ENCODE measurements at regions not wholly inside any gene's neighbourhood (a gene's known extent, or its start where the extent isn't known, plus 50 kb on each side); places are given as distances from the start of the nearest gene placed in this dataset.

DNA sequence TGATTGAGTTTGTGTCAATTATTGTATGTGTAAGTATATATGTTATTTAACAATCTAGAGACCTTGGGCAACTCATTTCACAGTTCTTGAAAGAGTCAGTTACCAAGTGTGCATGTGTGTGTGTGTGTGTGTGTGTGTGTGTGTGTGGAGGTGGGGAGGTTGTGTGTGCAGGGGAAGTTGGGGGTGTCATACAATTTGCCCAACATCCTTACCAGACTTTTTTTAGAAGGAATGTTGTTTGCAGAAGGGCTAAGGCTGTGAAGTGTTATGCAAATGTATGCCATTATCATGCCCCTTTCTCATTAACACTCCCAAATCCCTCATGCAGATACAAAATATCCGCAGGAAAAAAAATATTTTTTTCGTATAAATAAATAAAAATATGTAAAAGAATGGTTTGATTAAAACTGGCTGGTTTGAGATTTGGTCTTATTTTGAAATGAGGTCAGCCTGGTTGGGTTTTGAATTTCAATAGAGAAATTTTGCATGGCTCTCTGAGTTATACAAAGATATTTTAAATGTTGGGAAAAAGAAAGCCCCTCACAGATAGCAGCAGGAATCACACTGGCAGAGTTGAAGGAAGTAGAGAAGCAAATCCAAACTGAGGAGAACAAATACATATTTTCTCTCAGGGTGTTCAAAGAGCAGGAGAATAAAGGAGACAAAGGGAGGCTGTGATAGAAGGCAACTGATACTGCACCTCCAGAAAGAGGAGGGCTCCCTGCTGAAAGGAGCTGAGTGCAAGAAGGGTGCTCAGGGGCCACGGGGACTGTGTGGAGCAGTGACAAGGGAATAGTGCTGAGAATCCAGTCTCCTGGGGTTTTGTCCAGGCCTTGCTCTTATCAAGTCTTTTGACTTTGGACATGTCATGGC is 1365.5 kb upstream of the CELF4 start:
- Histone ChIP-seq H3K27me3 (ENCODE audit: control insufficient read depth, insufficient read depth) (no peaks in the 10 kb centered on the region), H3K27ac (ENCODE audit: low read length) (no peak overlapping the region), H3K4me1 (ENCODE audit: control insufficient read depth, insufficient read depth, low read length) (no peaks in the 10 kb centered on the region), H3K4me3 (ENCODE audit: low read length) (no peak overlapping the region), H3K9me3 (ENCODE audit: control insufficient read depth, low read length) (no peaks in the 10 kb centered on the region)
- DNase-seq, result no peak
- intact Hi-C loops (cut with DNase I), result no loop called here
- ATAC-seq, result no peak
- WGBS, result 25% methylated on average over 3 of the region's 3 CpGs

DNA sequence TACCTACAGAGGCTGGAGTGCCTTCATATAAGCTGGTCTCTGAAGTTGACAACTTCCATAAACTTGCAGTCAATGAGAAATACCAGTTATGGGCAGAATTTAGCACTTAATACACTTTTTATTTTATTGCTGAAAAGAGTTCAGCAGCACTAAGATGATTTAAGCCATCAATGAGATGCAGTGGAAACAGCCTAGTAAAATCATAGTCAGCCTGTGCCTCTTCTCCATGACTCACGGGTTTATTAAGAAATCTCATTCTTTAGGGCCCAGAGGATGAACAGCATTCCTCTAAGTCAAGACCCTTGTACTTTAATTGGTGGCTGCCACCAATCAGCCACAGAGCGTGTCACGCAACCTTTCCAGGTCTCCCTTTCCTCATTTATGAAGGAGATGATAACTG is 1357.9 kb upstream of the CELF4 start:
- Histone ChIP-seq H3K9me3 (ENCODE audit: control insufficient read depth, low read length) (no peaks in the 10 kb centered on the region), H3K27ac (ENCODE audit: low read length) (no peak overlapping the region), H3K4me3 (ENCODE audit: low read length) (no peak overlapping the region), H3K4me1 (ENCODE audit: control insufficient read depth, insufficient read depth, low read length) (no peaks in the 10 kb centered on the region), H3K27me3 (ENCODE audit: control insufficient read depth, insufficient read depth) (no peaks in the 10 kb centered on the region)
- DNase-seq, result no peak
- ATAC-seq, result no peak
- 94% methylated on average over 3 of the region's 3 CpGs for WGBS
- intact Hi-C loops (cut with DNase I), result no loop called here

DNA sequence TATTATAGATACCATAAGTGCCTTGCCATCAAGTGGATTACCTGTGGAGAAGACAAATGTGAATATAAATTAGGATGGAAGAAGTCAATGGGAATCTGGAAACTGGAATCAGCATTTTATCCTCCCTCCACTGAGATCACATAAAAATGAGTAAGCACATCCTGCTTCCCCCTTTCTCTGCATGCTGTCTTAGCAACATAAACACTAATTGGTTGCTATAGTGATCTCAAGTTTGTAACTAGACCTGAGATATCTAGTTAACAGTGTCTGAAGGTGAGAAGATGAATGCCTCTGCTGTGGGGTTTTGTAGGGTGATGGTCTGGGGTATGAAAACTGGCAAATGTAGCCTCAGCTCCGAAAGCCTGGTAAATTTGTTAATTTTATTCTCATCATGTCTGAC is 1357.5 kb upstream of the CELF4 start:
- WGBS, result 89% methylated on average over 1 of the region's 1 CpG
- intact Hi-C loops (cut with DNase I), result no loop called here
- no peak overlapping the region for H3K4me3 ChIP-seq (ENCODE audit: low read length)
- H3K27ac ChIP-seq (ENCODE audit: low read length), result no peak overlapping the region
- no peak for ATAC-seq
- no peaks in the 10 kb centered on the region for H3K9me3 ChIP-seq (ENCODE audit: control insufficient read depth, low read length)
- H3K4me1 ChIP-seq (ENCODE audit: control insufficient read depth, insufficient read depth, low read length), result no peaks in the 10 kb centered on the region
- no peaks in the 10 kb centered on the region for H3K27me3 ChIP-seq (ENCODE audit: control insufficient read depth, insufficient read depth)
- no peak for DNase-seq

DNA sequence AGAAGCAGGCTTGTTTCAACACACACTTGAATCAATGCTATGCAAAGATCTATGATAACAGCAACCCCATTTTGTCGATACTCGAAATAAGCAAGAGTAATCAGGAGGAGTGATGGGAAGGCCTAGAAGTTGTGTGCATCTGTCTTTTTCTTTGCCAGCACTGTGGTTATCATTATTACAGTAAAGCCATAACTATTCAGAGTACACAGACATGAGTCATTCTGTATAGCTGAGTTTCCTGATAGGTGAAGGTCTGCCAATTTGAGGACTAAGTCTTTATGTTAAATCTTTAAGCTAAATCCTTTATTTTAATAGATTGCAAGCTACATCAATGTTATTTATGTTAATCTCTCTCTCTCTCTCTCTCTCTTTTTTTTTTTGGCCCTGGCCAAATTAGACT is 1344.4 kb upstream of the CELF4 start:
- H3K4me3 ChIP-seq (ENCODE audit: low read length), result no peak overlapping the region
- no peaks in the 10 kb centered on the region for H3K4me1 ChIP-seq (ENCODE audit: control insufficient read depth, insufficient read depth, low read length)
- DNase-seq (no peak), ATAC-seq (no peak)
- H3K27me3 ChIP-seq (ENCODE audit: control insufficient read depth, insufficient read depth), result no peaks in the 10 kb centered on the region
- no peaks in the 10 kb centered on the region for H3K9me3 ChIP-seq (ENCODE audit: control insufficient read depth, low read length)
- intact Hi-C loops (cut with DNase I), result no loop called here
- WGBS, result 66% methylated on average over 2 of the region's 2 CpGs
- H3K27ac ChIP-seq (ENCODE audit: low read length), result no peak overlapping the region

DNA sequence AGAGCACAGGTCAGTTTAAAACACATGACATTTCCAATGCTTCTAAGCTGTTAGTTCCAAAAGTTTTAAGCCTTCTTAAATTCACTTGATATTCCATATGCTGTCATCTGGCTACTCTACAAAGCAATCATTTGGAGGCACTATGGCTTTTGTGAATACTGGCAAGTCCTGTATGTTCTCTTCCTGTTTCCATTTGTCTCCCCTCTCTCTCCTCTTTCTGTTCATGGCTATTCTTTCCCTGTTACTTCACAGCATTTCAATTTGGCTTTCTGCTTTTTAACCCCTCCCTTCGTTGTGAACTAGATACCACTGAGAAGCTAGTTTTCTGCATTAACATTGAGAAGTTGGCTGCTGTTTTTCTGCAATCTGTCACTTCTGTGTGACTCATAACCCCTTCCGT is 1337.2 kb upstream of the CELF4 start:
- intact Hi-C loops (cut with DNase I), result no loop called here
- 38% methylated on average over 2 of the region's 2 CpGs for WGBS

DNA sequence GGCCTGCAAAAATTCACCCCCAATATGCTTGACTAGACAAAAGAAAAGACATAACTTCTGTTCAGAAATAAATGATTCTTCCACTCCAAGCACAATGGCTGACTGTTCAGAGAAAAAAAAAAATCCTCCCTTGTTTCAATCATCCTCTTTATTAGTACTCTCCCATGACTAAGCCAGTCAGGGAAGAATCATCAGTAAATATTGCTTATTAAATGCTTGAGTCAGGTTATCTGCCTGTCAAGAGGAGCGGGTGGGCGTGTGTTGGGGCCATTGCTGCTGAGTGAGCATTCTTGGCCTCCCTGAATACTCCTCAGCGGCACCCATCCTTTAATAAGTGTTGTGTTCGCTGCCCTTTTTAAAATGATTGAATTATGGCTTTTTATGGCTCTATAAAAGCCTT is 1334.8 kb upstream of the CELF4 start:
- Histone ChIP-seq H3K27ac (ENCODE audit: low read length) (no peak overlapping the region), H3K9me3 (ENCODE audit: control insufficient read depth, low read length) (no peaks in the 10 kb centered on the region), H3K4me3 (ENCODE audit: low read length) (no peak overlapping the region), H3K4me1 (ENCODE audit: control insufficient read depth, insufficient read depth, low read length) (no peaks in the 10 kb centered on the region), H3K27me3 (ENCODE audit: control insufficient read depth, insufficient read depth) (no peaks in the 10 kb centered on the region)
- intact Hi-C loops (cut with DNase I), result no loop called here
- WGBS, result 70% methylated on average over 4 of the region's 4 CpGs
- ATAC-seq (no peak), DNase-seq (no peak)

More for the DNA sequence above, 1337.2 kb upstream of the CELF4 start:
- Histone ChIP-seq H3K4me3 (ENCODE audit: low read length) (no peak overlapping the region), H3K27me3 (ENCODE audit: control insufficient read depth, insufficient read depth) (no peaks in the 10 kb centered on the region), H3K4me1 (ENCODE audit: control insufficient read depth, insufficient read depth, low read length) (no peaks in the 10 kb centered on the region), H3K27ac (ENCODE audit: low read length) (no peak overlapping the region), H3K9me3 (ENCODE audit: control insufficient read depth, low read length) (no peaks in the 10 kb centered on the region)
- ATAC-seq (no peak), DNase-seq (no peak)

DNA sequence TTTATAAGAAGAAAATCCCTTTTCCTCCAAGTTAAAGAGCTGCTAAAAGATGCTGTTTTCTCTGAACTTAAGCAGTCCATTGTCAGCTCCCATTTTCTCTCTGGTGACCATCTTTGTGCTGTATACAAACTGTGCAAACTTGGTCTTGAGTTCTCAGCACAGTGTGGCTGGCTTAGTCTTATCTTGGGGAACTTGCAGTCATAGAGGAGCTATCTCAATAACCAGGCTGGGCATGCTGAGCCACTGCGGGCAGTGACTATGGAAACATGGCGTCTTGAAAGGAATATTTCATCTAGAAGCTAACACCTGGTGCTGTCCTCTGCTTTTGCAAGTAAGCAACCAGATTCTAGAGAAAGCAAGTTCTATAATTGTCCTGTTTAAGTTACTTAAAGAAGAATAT is 1334.4 kb upstream of the CELF4 start:
- Histone ChIP-seq H3K4me3 (ENCODE audit: low read length) (no peak overlapping the region), H3K27ac (ENCODE audit: low read length) (no peak overlapping the region), H3K27me3 (ENCODE audit: control insufficient read depth, insufficient read depth) (no peaks in the 10 kb centered on the region), H3K9me3 (ENCODE audit: control insufficient read depth, low read length) (no peaks in the 10 kb centered on the region), H3K4me1 (ENCODE audit: control insufficient read depth, insufficient read depth, low read length) (no peaks in the 10 kb centered on the region)
- DNase-seq (no peak), ATAC-seq (no peak)
- intact Hi-C loops (cut with DNase I), result no loop called here
- whole genome bisulfite sequencing, result 95% methylated on average over 2 of the region's 2 CpGs

DNA sequence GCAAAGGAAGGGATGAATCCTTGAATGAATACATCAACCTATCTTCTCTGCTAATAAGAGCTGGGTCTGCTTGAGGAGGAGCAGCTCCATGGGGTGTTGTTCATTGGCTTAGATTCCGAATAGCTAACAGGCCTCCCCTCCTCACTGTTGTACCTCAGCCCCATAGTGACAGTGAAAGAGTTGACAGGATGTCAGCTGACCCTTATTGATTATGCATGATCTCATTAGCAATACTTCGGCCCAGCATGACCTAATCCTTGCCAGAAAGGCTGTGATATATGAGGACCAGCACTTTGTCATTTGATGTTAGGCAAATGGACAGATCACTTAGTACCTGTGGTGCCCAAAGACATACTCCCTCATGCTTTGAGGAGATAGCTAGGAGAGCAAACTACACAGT is 1333.7 kb upstream of the CELF4 start:
- Histone ChIP-seq H3K4me1 (ENCODE audit: control insufficient read depth, insufficient read depth, low read length) (no peaks in the 10 kb centered on the region), H3K27me3 (ENCODE audit: control insufficient read depth, insufficient read depth) (no peaks in the 10 kb centered on the region), H3K27ac (ENCODE audit: low read length) (no peak overlapping the region), H3K4me3 (ENCODE audit: low read length) (no peak overlapping the region), H3K9me3 (ENCODE audit: control insufficient read depth, low read length) (no peaks in the 10 kb centered on the region)
- no peak for DNase-seq
- WGBS, result 83% methylated on average over 2 of the region's 2 CpGs
- ATAC-seq, result no peak
- intact Hi-C loops (cut with DNase I), result no loop called here

DNA sequence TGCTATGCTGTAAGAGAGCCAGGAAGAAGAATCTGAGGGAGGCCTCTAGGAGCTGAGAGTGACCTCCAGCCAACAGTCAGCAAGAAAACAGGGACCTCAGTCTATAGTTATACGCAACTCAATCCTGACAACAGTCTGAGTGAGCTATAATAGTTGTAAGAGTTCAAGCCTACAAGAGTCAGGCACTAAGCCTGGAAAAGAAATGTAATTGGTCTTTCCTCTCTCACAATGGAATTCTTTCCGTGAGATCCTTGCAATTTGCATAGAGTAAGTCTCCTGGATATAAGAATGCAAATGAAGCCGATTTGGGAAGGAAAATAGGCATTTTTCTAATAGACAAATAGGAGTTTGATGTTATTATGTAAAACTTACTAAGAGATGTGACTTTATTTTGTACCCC is 1332.6 kb upstream of the CELF4 start:
- Histone ChIP-seq H3K4me1 (ENCODE audit: control insufficient read depth, insufficient read depth, low read length) (no peaks in the 10 kb centered on the region), H3K9me3 (ENCODE audit: control insufficient read depth, low read length) (no peaks in the 10 kb centered on the region), H3K27ac (ENCODE audit: low read length) (no peak overlapping the region), H3K4me3 (ENCODE audit: low read length) (no peak overlapping the region), H3K27me3 (ENCODE audit: control insufficient read depth, insufficient read depth) (no peaks in the 10 kb centered on the region)
- ATAC-seq, result no peak
- intact Hi-C loops (cut with DNase I), result no loop called here
- no peak for DNase-seq
- 72% methylated on average over 3 of the region's 3 CpGs for WGBS

DNA sequence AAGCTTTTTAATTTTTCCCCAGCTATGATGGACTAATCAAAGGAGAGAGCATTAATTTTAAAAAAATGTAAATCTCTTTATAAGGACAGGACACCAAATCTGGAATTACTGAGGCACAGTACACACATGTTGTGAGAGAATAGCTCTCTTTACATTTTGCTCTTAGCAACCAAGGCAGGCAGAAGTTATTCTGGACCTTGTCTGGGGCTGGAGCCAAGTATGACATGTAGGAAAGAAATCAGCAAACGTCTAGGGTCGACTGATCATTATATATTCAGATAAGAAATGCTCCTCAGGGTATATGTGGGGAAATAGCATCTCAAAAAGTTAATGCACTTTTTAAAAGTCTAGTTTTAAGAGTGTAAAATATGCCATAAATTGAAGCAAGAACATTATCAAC is 1330.0 kb upstream of the CELF4 start:
- no peak for ATAC-seq
- no peaks in the 10 kb centered on the region for H3K9me3 ChIP-seq (ENCODE audit: control insufficient read depth, low read length)
- intact Hi-C loops (cut with DNase I), result no loop called here
- WGBS, result 21% methylated on average over 2 of the region's 2 CpGs
- H3K4me1 ChIP-seq (ENCODE audit: control insufficient read depth, insufficient read depth, low read length), result no peaks in the 10 kb centered on the region
- no peak overlapping the region for H3K4me3 ChIP-seq (ENCODE audit: low read length)
- no peak overlapping the region for H3K27ac ChIP-seq (ENCODE audit: low read length)
- no peak for DNase-seq
- H3K27me3 ChIP-seq (ENCODE audit: control insufficient read depth, insufficient read depth), result no peaks in the 10 kb centered on the region

DNA sequence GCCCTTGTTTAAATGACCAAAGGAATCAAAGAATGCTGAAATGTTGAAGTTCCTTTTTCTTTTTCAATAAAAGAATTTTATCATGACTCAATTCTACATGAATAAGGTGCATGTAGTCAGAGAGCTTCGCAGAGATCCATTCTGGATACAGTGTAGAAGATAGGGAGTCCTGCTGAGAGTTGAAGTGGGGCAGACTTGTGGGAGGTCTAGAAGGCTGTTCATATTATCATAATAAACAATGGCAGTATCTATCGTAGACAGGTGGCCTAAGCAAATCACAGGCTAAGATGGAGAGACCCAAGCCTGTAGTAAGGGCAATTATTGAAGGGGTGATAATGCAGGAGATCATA is 1322.0 kb upstream of the CELF4 start:
- Histone ChIP-seq H3K9me3 (ENCODE audit: control insufficient read depth, low read length) (no peaks in the 10 kb centered on the region), H3K4me3 (ENCODE audit: low read length) (no peak overlapping the region), H3K4me1 (ENCODE audit: control insufficient read depth, insufficient read depth, low read length) (no peaks in the 10 kb centered on the region), H3K27ac (ENCODE audit: low read length) (no peak overlapping the region), H3K27me3 (ENCODE audit: control insufficient read depth, insufficient read depth) (no peaks in the 10 kb centered on the region)
- DNase-seq (no peak), ATAC-seq (no peak)
- WGBS, result 82% methylated on average over 2 of the region's 2 CpGs
- intact Hi-C loops (cut with DNase I), result no loop called here
